ENCODE measurements at regions not wholly inside any gene's neighbourhood (a gene's known extent, or its start where the extent isn't known, plus 50 kb on each side); places are given as distances from the start of the nearest gene placed in this dataset.

GRCh38 chr14:38948171-38948570, 154.9 kb downstream of the SEC23A start:
- TF ChIP-seq YY1 (IDR thresholded peaks at IDR 0.05; ENCODE audit: insufficient read depth, insufficient read length) (no peak), ZNF274 (IDR thresholded peaks at IDR 0.05; ENCODE audit: low read depth, low read length) (no peak), SUZ12 (IDR thresholded peaks at IDR 0.05; ENCODE audit: extremely low read depth, insufficient read depth, insufficient read length) (no peak)
